ENCODE measurements at regions not wholly inside any gene's neighbourhood (a gene's known extent, or its start where the extent isn't known, plus 50 kb on each side); places are given as distances from the start of the nearest gene placed in this dataset.

DNA sequence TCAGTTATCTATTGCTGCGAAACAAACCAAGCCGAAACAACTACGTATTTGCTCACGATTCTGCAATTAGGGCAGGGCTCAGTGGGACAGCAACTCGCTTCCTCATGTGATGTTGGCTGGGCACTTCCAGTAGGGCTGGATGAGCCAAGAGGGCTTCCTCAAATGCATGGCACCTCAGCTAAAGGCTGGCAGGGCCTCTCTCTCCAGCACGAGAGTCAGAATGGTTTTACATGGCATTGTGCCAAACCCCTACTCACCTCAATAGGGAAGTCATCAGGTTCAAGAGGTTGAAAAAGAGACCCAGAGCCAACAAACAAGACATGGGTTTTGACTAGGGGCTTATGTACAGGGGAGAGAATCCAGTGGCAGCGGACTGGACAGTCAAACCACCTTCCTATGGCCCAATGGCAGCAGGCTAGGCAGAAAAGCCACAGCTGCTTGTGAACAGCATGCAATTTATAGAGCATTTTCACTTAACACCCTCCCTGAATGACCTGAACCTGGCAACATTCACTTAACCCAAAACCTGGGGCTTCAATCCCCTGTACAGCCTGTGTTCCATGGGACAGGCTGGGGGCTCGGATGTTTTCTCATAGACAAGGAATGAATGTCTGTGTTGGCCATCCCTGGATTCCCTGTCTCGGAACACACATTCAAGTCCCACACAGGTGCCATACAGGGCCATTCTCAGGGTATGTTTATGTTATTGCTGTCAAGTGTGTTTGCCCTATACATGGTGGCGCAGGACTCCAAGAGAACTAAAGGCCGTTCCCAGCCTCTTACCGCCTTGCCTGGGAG lies 154.2 kb upstream of the NAV2 start:
- ATAC-seq (ENCODE audit: low FRiP score in 2 of 2) (peak in 1 of 2 donors; percentile 2), DNase-seq (peak in 1 of 2 donors; percentile 35)
- Histone ChIP-seq H3K4me3 (no peak overlapping the region), H3K36me3 (no peaks in the 10 kb centered on the region), H3K4me1 (peaks cover 0 to 15% (median 6%) of the 10 kb centered on the region in 4 donors), H3K9me3 (no peaks in the 10 kb centered on the region), H3K27me3 (no peaks in the 10 kb centered on the region), H3K27ac (no peak overlapping the region)
- TF ChIP-seq EP300 (IDR thresholded peaks at IDR 0.05) = no peak
- WGBS, 2 donors = 80 to 92% methylated on average over 8 to 12 of the region's 12 CpGs

- DNase-seq = peak in 1 of 2 donors; percentile 73
- Histone ChIP-seq H3K27ac (no peak overlapping the region), H3K36me3 (no peaks in the 10 kb centered on the region), H3K9me3 (no peaks in the 10 kb centered on the region), H3K27me3 (no peaks in the 10 kb centered on the region), H3K4me3 (no peak overlapping the region), H3K4me1 (peaks cover 0 to 16% (median 9%) of the 10 kb centered on the region in 4 donors)
- TF ChIP-seq POLR2AphosphoS5 (IDR thresholded peaks at IDR 0.05) = no peak
- TF ChIP-seq EP300 (IDR thresholded peaks at IDR 0.05) = no peak
- no peak for TF ChIP-seq POLR2A (IDR thresholded peaks at IDR 0.05)
- peak; percentile 67 to 85 (median 75) for TF ChIP-seq CTCF (IDR thresholded peaks at IDR 0.05)
- ATAC-seq (ENCODE audit: low FRiP score in 2 of 2) = peak in 1 of 2 donors; percentile 81
- 7 to 8% methylated on average over 4 to 7 of the region's 7 CpGs for WGBS, 2 donors
Observed at GRCh38 chr11:19557720-19558140, 154.9 kb upstream of the NAV2 start.

DNA sequence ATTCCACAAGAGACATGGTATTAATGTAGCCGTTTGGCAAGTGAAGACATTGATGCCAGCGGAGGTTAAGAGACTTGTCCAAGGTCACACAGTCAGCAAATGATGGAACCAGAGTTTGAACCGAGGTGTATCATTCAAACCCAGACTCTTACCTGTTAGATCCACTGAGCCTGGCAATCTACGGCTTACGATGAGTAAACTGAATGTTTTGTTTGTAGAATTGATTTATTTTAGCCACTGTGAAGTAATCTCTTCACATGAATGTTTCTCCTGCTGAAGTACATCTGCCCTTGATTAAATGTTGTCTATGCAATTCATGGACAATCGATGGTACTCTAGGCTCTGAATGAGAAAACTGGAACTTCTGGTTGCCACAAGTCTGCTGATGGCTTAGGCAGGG lies 155.5 kb upstream of the NAV2 start:
- 62 to 66% methylated on average over 6 of the region's 6 CpGs for WGBS, 2 donors
- TF ChIP-seq EP300 (IDR thresholded peaks at IDR 0.05) (no peak), POLR2A (IDR thresholded peaks at IDR 0.05) (no peak), CTCF (IDR thresholded peaks at IDR 0.05) (no peak), POLR2AphosphoS5 (IDR thresholded peaks at IDR 0.05) (no peak)

DNA sequence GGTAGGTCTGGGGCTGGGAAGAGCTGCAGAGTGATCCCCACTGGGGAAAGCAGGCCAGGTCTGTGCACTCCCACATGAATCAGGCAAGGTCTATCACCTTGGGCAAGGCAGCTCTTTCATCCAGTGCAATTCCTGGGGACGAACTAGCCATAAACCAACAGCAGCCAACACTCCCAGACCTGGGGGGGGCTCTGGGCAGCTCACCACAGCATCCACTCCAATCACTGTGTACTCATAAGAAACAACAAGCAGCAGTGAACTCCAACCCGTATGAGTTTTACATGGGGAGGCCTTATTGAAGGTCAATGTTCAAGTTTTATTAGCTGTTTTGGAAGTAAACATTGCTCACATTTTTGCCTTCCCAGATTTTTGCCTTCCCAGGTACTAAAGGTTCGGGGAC lies 157.4 kb upstream of the NAV2 start:
- DNase-seq = no peak
- H3K4me1 ChIP-seq = peaks cover 3 to 16% (median 9%) of the 10 kb centered on the region in 4 donors
- WGBS, 2 donors = 62 to 79% methylated on average over 3 of the region's 3 CpGs
- H3K9me3 ChIP-seq = no peaks in the 10 kb centered on the region
- TF ChIP-seq CTCF (IDR thresholded peaks at IDR 0.05) (no peak), POLR2AphosphoS5 (IDR thresholded peaks at IDR 0.05) (no peak), EP300 (IDR thresholded peaks at IDR 0.05) (no peak), POLR2A (IDR thresholded peaks at IDR 0.05) (no peak)
- H3K27ac ChIP-seq = no peak overlapping the region
- H3K27me3 ChIP-seq = no peaks in the 10 kb centered on the region
- no peaks in the 10 kb centered on the region for H3K36me3 ChIP-seq
- no peak overlapping the region for H3K4me3 ChIP-seq
- ATAC-seq (ENCODE audit: low FRiP score in 2 of 2) = no peak

More for the DNA sequence above, 155.5 kb upstream of the NAV2 start:
- ATAC-seq (ENCODE audit: low FRiP score in 2 of 2) (no peak), DNase-seq (no peak)
- Histone ChIP-seq H3K36me3 (no peaks in the 10 kb centered on the region), H3K9me3 (no peaks in the 10 kb centered on the region), H3K4me3 (no peak overlapping the region), H3K27me3 (no peaks in the 10 kb centered on the region), H3K27ac (no peak overlapping the region), H3K4me1 (peaks cover 0 to 16% (median 9%) of the 10 kb centered on the region in 4 donors)

GRCh38 chr11:19553683-19554333 lies 158.8 kb upstream of the NAV2 start:
- no peaks in the 10 kb centered on the region for H3K9me3 ChIP-seq
- WGBS, 2 donors = 39 to 56% methylated on average over 6 to 8 of the region's 8 CpGs
- no peaks in the 10 kb centered on the region for H3K36me3 ChIP-seq
- no peak overlapping the region for H3K4me3 ChIP-seq
- no peak overlapping the region for H3K27ac ChIP-seq
- peak; percentile 38 to 77 for ATAC-seq (ENCODE audit: low FRiP score in 2 of 2)
- H3K4me1 ChIP-seq = peaks cover 3 to 16% (median 9%) of the 10 kb centered on the region in 4 donors
- no peak for TF ChIP-seq POLR2A (IDR thresholded peaks at IDR 0.05)
- peak; percentile 66 to 83 (median 76) for TF ChIP-seq CTCF (IDR thresholded peaks at IDR 0.05)
- H3K27me3 ChIP-seq = no peaks in the 10 kb centered on the region
- peak in 1 of 2 donors; percentile 71 for DNase-seq

Measured in upper lobe of left lung (tissue), 6 donors.